H1 (cell line): ENCODE measurements at regions not wholly inside any gene's neighbourhood (a gene's known extent, or its start where the extent isn't known, plus 50 kb on each side); places are given as distances from the start of the nearest gene placed in this dataset.

Experiments used
- CTCF ChIA-PET: fragments of 300-600 bp; sonication (Branson Sonifier 250); formaldehyde crosslinking; loops from one replicate; lab custom pipeline; 2021; ENCODE audit not compliant: partially characterized antibody; lab: Charles Lee
- POLR2A ChIA-PET: fragments of 300-600 bp; sonication (Branson Sonifier 250); formaldehyde crosslinking; loops from one replicate; lab custom pipeline; 2021; ENCODE audit warnings: inconsistent platforms; ENCODE audit not compliant: partially characterized antibody; lab: Charles Lee
- DNase-seq, 2 experiments: peaks; one replicate each; pipeline versions ENCODE4 v3.0.0 to v3.0.0-alpha.2; 2010 to 2022; ENCODE audit warnings: low spot score in 2 of 2, low read depth in 1 of 2, mixed read lengths in 1 of 2
- FAIRE-seq: peaks from 2 replicates; lab custom pipeline; 2011; peaks lifted over from hg19 to GRCh38; lab: Jason Lieb, UNC
- H2AFZ ChIP-seq: 2 replicates; pipeline ENCODE4 v1.8.1; 2012; ENCODE audit warnings: low read length, inconsistent platforms
- H2AK5ac ChIP-seq: 2 replicates; pipeline ENCODE4 v1.6.1; 2013; ENCODE audit warnings: low read depth, low read length
- H2BK120ac ChIP-seq: replicated peaks from 2 replicates; pipeline ENCODE3; 2013; ENCODE audit warnings: low read depth, low read length, inconsistent platforms
- H2BK12ac ChIP-seq: 2 replicates; pipeline ENCODE4 v1.6.1; 2013; ENCODE audit warnings: low read depth, low read length
- H2BK15ac ChIP-seq: 2 replicates; pipeline ENCODE4 v1.6.1; 2013; ENCODE audit warnings: low read length
- H2BK20ac ChIP-seq: 2 replicates; pipeline ENCODE4 v1.6.1; 2013; ENCODE audit warnings: low read length
- H2BK5ac ChIP-seq: 2 replicates; pipeline ENCODE4 v1.6.1; 2013; ENCODE audit warnings: low read depth, low read length
- H3K14ac ChIP-seq: 2 replicates; pipeline ENCODE4 v1.6.1; 2013; ENCODE audit warnings: inconsistent platforms; ENCODE audit not compliant: insufficient read length
- H3K18ac ChIP-seq: 2 replicates; pipeline ENCODE4 v1.6.1; 2013; ENCODE audit warnings: low read length; ENCODE audit errors: extremely low read depth
- H3K23ac ChIP-seq: 2 replicates; pipeline ENCODE4 v1.6.1; 2013; ENCODE audit warnings: inconsistent platforms; ENCODE audit not compliant: insufficient read length
- H3K23me2 ChIP-seq: 2 replicates; pipeline ENCODE4 v1.6.1; 2013; ENCODE audit warnings: low read depth, low read length
- H3K27ac ChIP-seq: 2 replicates; pipeline ENCODE4 v1.6.1; 2011; ENCODE audit warnings: low read depth, low read length, inconsistent platforms
- H3K27me3 ChIP-seq, 4 experiments: replicated peaks in 1 of 4; 1 replicate in 1 of 4; 2 replicates in 3 of 4; pipeline versions ENCODE4 v1.6.1 to v1.8.1; 2011 to 2013; ENCODE audit warnings: low read length in 3 of 4, mild to moderate bottlenecking in 3 of 4, inconsistent platforms in 2 of 4, mixed read lengths in 2 of 4, moderate library complexity in 1 of 4; ENCODE audit not compliant: control insufficient read depth in 3 of 4, insufficient read depth in 3 of 4; ENCODE audit errors: extremely low read depth in 1 of 4
- H3K36me3 ChIP-seq, 4 experiments: 2 replicates each; pipeline versions ENCODE4 v1.6.1 to v1.8.1; 2011 to 2013; ENCODE audit warnings: mild to moderate bottlenecking in 4 of 4, low read length in 3 of 4, moderate library complexity in 2 of 4, control low read depth in 1 of 4, inconsistent platforms in 1 of 4; ENCODE audit not compliant: insufficient read depth in 4 of 4, control insufficient read depth in 2 of 4
- H3K4ac ChIP-seq: replicated peaks from 2 replicates; pipeline ENCODE3; 2013; ENCODE audit warnings: low read length, low read depth, mixed read lengths, inconsistent platforms; ENCODE audit not compliant: insufficient read length
- H3K4me1 ChIP-seq, 4 experiments: replicated peaks in 1 of 4; 1 replicate in 1 of 4; 2 replicates in 3 of 4; pipeline versions ENCODE4 v1.6.1 to v1.8.1; 2011 to 2013; ENCODE audit warnings: low read length in 3 of 4, inconsistent platforms in 2 of 4, mixed read lengths in 1 of 4; ENCODE audit not compliant: insufficient read depth in 4 of 4, control insufficient read depth in 3 of 4
- H3K4me2 ChIP-seq, 2 experiments: 2 replicates each; pipeline versions ENCODE4 v1.6.1 to v1.8.1; 2011 to 2013; ENCODE audit warnings: low read depth in 2 of 2, low read length in 2 of 2, control low read depth in 1 of 2, inconsistent platforms in 1 of 2, mild to moderate bottlenecking in 1 of 2; ENCODE audit not compliant: insufficient read depth in 1 of 2
- H3K4me3 ChIP-seq, 4 experiments: fragments of 200-600, 300-600 bp in 1 of 4; sonication (generic), shearing (Covaris generic), sonication (Bioruptor Twin) in 1 of 4; 2 replicates each; pipeline versions ENCODE4 v1.5.1 to v1.8.1; 2011 to 2016; ENCODE audit warnings: low read length in 4 of 4, low read depth in 3 of 4, control low read depth in 2 of 4, inconsistent platforms in 2 of 4, mild to moderate bottlenecking in 2 of 4, mixed read lengths in 1 of 4, moderate library complexity in 1 of 4; ENCODE audit not compliant: insufficient read depth in 2 of 4; ENCODE audit errors: extremely low read depth in 1 of 4
- H3K56ac ChIP-seq: replicated peaks from 2 replicates; pipeline ENCODE3; 2013; ENCODE audit warnings: low read depth, mild to moderate bottlenecking, mixed read lengths, low read length, inconsistent platforms; ENCODE audit not compliant: insufficient read length
- H3K79me1 ChIP-seq: 2 replicates; pipeline ENCODE4 v1.6.1; 2013; ENCODE audit warnings: low read depth, low read length, control low read depth
- H3K79me2 ChIP-seq, 2 experiments: 2 replicates each; pipeline versions ENCODE4 v1.6.1 to v1.8.1; 2012 to 2013; ENCODE audit warnings: low read length in 2 of 2, mild to moderate bottlenecking in 2 of 2, inconsistent platforms in 1 of 2; ENCODE audit not compliant: insufficient read depth in 2 of 2, control insufficient read depth in 1 of 2
- H3K9ac ChIP-seq, 4 experiments: replicated peaks in 1 of 4; 1 replicate in 1 of 4; 2 replicates in 3 of 4; pipeline versions ENCODE4 v1.6.1 to v1.8.1; 2011 to 2013; ENCODE audit warnings: low read depth in 3 of 4, low read length in 3 of 4, control low read depth in 2 of 4, mild to moderate bottlenecking in 2 of 4, moderate library complexity in 2 of 4, inconsistent platforms in 1 of 4; ENCODE audit errors: extremely low read depth in 1 of 4
- H3K9me3 ChIP-seq, 2 experiments: 2 replicates each; pipeline versions ENCODE4 v1.6.1 to v1.8.1; 2012 to 2013; ENCODE audit warnings: mild to moderate bottlenecking in 2 of 2, moderate library complexity in 2 of 2, control low read depth in 1 of 2, inconsistent platforms in 1 of 2, low read depth in 1 of 2, low read length in 1 of 2, mixed read lengths in 1 of 2; ENCODE audit not compliant: insufficient read depth in 2 of 2
- H4K20me1 ChIP-seq, 2 experiments: replicated peaks in 1 of 2; 2 replicates each; pipeline versions ENCODE3 to v1.8.1; 2011 to 2013; ENCODE audit warnings: inconsistent platforms in 2 of 2, low read length in 2 of 2, mild to moderate bottlenecking in 1 of 2; ENCODE audit not compliant: insufficient read depth in 2 of 2, control insufficient read depth in 1 of 2
- H4K5ac ChIP-seq: 2 replicates; pipeline ENCODE4 v1.6.1; 2013; ENCODE audit warnings: low read length, low read depth, mixed read lengths, inconsistent platforms; ENCODE audit not compliant: insufficient read length
- H4K8ac ChIP-seq: 2 replicates; pipeline ENCODE4 v1.8.0; 2013; ENCODE audit warnings: mild to moderate bottlenecking, moderate library complexity, low read length, inconsistent platforms; ENCODE audit not compliant: insufficient read depth; ENCODE audit errors: extremely low read depth
- H4K91ac ChIP-seq: replicated peaks from 2 replicates; pipeline ENCODE3; 2013; ENCODE audit warnings: low read length, mixed read lengths, inconsistent platforms; ENCODE audit not compliant: insufficient read length
- BCL11A ChIP-seq, 2 experiments: IDR thresholded peaks; one replicate each; pipeline ENCODE4 v1.6.1; 2011; ENCODE audit warnings: low read depth in 2 of 2, low read length in 2 of 2, mild to moderate bottlenecking in 2 of 2
- CBX8 ChIP-seq: fragments of 300-800, 300-1000 bp; sonication (generic); IDR thresholded peaks from 2 replicates; pipeline ENCODE4 v1.7.1; 2016; ENCODE audit warnings: low read depth, low read length, borderline replicate concordance
- CEBPB ChIP-seq: IDR thresholded peaks from 2 replicates; pipeline ENCODE4 v1.6.1; 2012; ENCODE audit warnings: low read depth, low read length
- CHD2 ChIP-seq: IDR thresholded peaks from 2 replicates; pipeline ENCODE4 v1.6.1; 2012; ENCODE audit warnings: low read length, improper control_type of control experiment
- CTCF ChIP-seq, 3 experiments: IDR thresholded peaks; 1 replicate in 2 of 3; 2 replicates in 1 of 3; pipeline versions ENCODE4 v1.5.1 to v1.6.1; 2011; ENCODE audit warnings: low read length in 3 of 3, mild to moderate bottlenecking in 3 of 3, inconsistent platforms in 2 of 3, low read depth in 1 of 3, moderate library complexity in 1 of 3; ENCODE audit not compliant: insufficient read depth in 1 of 3; ENCODE audit errors: control extremely low read depth in 1 of 3
- EP300 ChIP-seq, 2 experiments: IDR thresholded peaks; 1 replicate in 1 of 2; 2 replicates in 1 of 2; pipeline ENCODE4 v1.6.1; 2011 to 2012; ENCODE audit warnings: low read depth in 2 of 2, low read length in 2 of 2, mild to moderate bottlenecking in 2 of 2, borderline replicate concordance in 1 of 2, inconsistent platforms in 1 of 2, moderate library complexity in 1 of 2
- FOSL1 ChIP-seq: IDR thresholded peaks from 2 replicates; pipeline ENCODE4 v1.6.1; 2011; ENCODE audit warnings: mild to moderate bottlenecking, low read depth, low read length, moderate library complexity; ENCODE audit not compliant: insufficient read depth
- PHF8 ChIP-seq: fragments of 200-600 bp; sonication (generic); conservative IDR thresholded peaks from 2 replicates; pipeline ENCODE4 v1.7.1; 2012; ENCODE audit warnings: low read depth, mild to moderate bottlenecking, inconsistent platforms, low read length, moderate library complexity
- USF2 ChIP-seq: IDR thresholded peaks from 2 replicates; pipeline ENCODE4 v1.6.1; 2011; ENCODE audit warnings: low read length, improper control_type of control experiment
- WGBS, 2 experiments: shearing (Covaris generic) in 1 of 2; methylation state at CpG; one replicate each; pipeline versions ENCODE4 v1.1.6 to v1.1.7; 2013 to 2015; ENCODE audit warnings: low lambda C conversion rate in 2 of 2, mixed read lengths in 2 of 2, inconsistent platforms in 1 of 2, low coverage in 1 of 2, missing lambda C conversion rate in 1 of 2; ENCODE audit not compliant: insufficient replicate concordance in 2 of 2, insufficient coverage in 1 of 2, insufficient read length in 1 of 2; ENCODE audit errors: extremely low coverage in 1 of 2, missing lambda C conversion rate in 1 of 2; 5-methylcytosine and 5-hydroxymethylcytosine counted together
- TF ChIP-seq, protein P1 (sequence below): IDR thresholded peaks from 2 replicates; pipeline ENCODE4 v1.6.1; 2012; ENCODE audit warnings: inconsistent platforms

- Histone ChIP-seq H3K27ac (no peak overlapping the region), H3K23ac (no peak overlapping the region), H3K4me3 (no peak overlapping the region), H3K56ac (no peak overlapping the region), H2BK15ac (no peak overlapping the region), H4K20me1 (no peaks in the 10 kb centered on the region), H2AFZ (no peak overlapping the region), H3K18ac (no peak overlapping the region), H3K23me2 (no peaks in the 10 kb centered on the region), H2BK12ac (no peak overlapping the region), H3K79me1 (no peaks in the 10 kb centered on the region), H3K27me3 (no peaks in the 10 kb centered on the region), H3K9me3 (peaks cover 6 to 8% of the 10 kb centered on the region in 2 experiments; a peak in 2 of 4 replicates), H3K36me3 (no peaks in the 10 kb centered on the region), H3K79me2 (no peaks in the 10 kb centered on the region), H4K5ac (no peak overlapping the region), H3K9ac (no peak overlapping the region), H3K4me2 (no peak overlapping the region), H4K91ac (no peak overlapping the region), H3K4ac (no peak overlapping the region), H2BK5ac (no peak overlapping the region), H2BK20ac (no peak overlapping the region), H4K8ac (no peak overlapping the region), H3K4me1 (no peaks in the 10 kb centered on the region), H2AK5ac (no peak overlapping the region), H2BK120ac (no peak overlapping the region), H3K14ac (no peak overlapping the region)
- ChIA-PET POLR2A (no interaction called here), CTCF (no interaction called here)
- 100% methylated on average over 1 of the region's 1 CpG; no CpG with 5 or more reads in 1 of the 2 experiments for WGBS, 2 experiments
- FAIRE-seq (no peak), DNase-seq (no peak)
- TF ChIP-seq CHD2 (no peak), CEBPB (no peak), EP300 (IDR thresholded peaks at IDR 0.05; ENCODE audit: borderline replicate concordance in 1 of 2, low read depth in 2 of 2, low read length in 2 of 2) (no peak), CTCF (IDR thresholded peaks at IDR 0.05; ENCODE audit: control extremely low read depth in 1 of 3, insufficient read depth in 1 of 3, low read depth in 1 of 3, low read length in 3 of 3) (no peak), FOSL1 (no peak), USF2 (no peak), CBX8 (no peak), PHF8 (no peak), BCL11A (IDR thresholded peaks at IDR 0.05; ENCODE audit: low read depth in 2 of 2, low read length in 2 of 2) (no peak)
- TF ChIP-seq, protein P1, sequence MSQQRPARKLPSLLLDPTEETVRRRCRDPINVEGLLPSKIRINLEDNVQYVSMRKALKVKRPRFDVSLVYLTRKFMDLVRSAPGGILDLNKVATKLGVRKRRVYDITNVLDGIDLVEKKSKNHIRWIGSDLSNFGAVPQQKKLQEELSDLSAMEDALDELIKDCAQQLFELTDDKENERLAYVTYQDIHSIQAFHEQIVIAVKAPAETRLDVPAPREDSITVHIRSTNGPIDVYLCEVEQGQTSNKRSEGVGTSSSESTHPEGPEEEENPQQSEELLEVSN = no peak
These were observed 1203.4 kb downstream of the BRINP3 start for GRCh38 chr1:189274267-189274666.
